HepG2 (cell line): ENCODE measurements at regions not wholly inside any gene's neighbourhood (a gene's known extent, or its start where the extent isn't known, plus 50 kb on each side); places are given as distances from the start of the nearest gene placed in this dataset.

Experiments
- ATAC-seq: fragments of 200-7000 bp; cut with Tn5 transposase; 3 replicates; pipeline ENCODE4 v1.9.1; 2020; ENCODE audit warnings: mild to moderate bottlenecking, moderate library complexity
- BruUV-seq: library from RNA; stranded (reverse); fragments of 400-500 nt; replicated peaks from 2 replicates; lab custom pipeline; 2021; lab: Mats Ljungman, UMichigan
- CTCF ChIA-PET: fragments of 300-600 bp; formaldehyde crosslinking; extraction: SDS; loops from one replicate; lab custom pipeline; 2021; ENCODE audit warnings: low total read pairs, inconsistent platforms, low intra/inter-chr PET ratio; lab: Yijun Ruan, JAX
- POLR2A ChIA-PET: fragments of 350-600 bp; sonication (Branson Sonifier 250); formaldehyde crosslinking; loops from one replicate; lab custom pipeline; 2020; ENCODE audit warnings: antibody characterized with exemption, inconsistent platforms; lab: Yijun Ruan, JAX
- DNase-seq: peaks from one replicate; pipeline ENCODE4 v3.0.0-alpha.2; 2015; ENCODE audit warnings: low spot score
- FAIRE-seq: peaks from 3 replicates; lab custom pipeline; 2011; peaks lifted over from hg19 to GRCh38; lab: Jason Lieb, UNC
- H2AFZ ChIP-seq: one replicate; pipeline ENCODE4 v1.6.1; 2011; ENCODE audit warnings: low read length, inconsistent platforms
- H3K27ac ChIP-seq: fragments of 300-600 bp; 3 replicates; pipeline ENCODE4 v1.8.0; 2011; ENCODE audit warnings: mixed run types, mild to moderate bottlenecking, mixed read lengths, low read length, inconsistent platforms; ENCODE audit not compliant: insufficient read depth; ENCODE audit errors: extremely low read length
- H3K27me3 ChIP-seq, 2 experiments: fragments of 200-600 bp in 1 of 2; 2 replicates in 1 of 2; 3 replicates in 1 of 2; pipeline versions ENCODE4 v1.6.0 to v1.8.0; 2011; ENCODE audit warnings: low read length in 2 of 2, mild to moderate bottlenecking in 2 of 2, moderate library complexity in 2 of 2, inconsistent platforms in 1 of 2; ENCODE audit not compliant: insufficient read depth in 2 of 2, control insufficient read depth in 1 of 2
- H3K36me3 ChIP-seq, 2 experiments: fragments of 200-600 bp in 1 of 2; replicated peaks in 1 of 2; 2 replicates in 1 of 2; 3 replicates in 1 of 2; pipeline versions ENCODE4 v1.5.1 to v1.8.0; 2011; ENCODE audit warnings: low read length in 2 of 2, inconsistent platforms in 1 of 2; ENCODE audit not compliant: insufficient read depth in 2 of 2, control insufficient read depth in 1 of 2
- H3K4me1 ChIP-seq: 2 replicates; pipeline ENCODE4 v1.5.1; 2012; ENCODE audit warnings: low read length, inconsistent platforms; ENCODE audit not compliant: insufficient read depth
- H3K4me2 ChIP-seq: 2 replicates; pipeline ENCODE4 v1.6.0; 2011; ENCODE audit warnings: low read depth, low read length, inconsistent platforms
- H3K4me3 ChIP-seq, 3 experiments: fragments of 200-600 bp in 1 of 3; sonication (generic), shearing (Covaris generic) in 1 of 3; replicated peaks in 1 of 3; 2 replicates each; pipeline ENCODE4 v1.5.1; 2011 to 2016; ENCODE audit warnings: low read length in 3 of 3, inconsistent platforms in 2 of 3, low read depth in 2 of 3, mild to moderate bottlenecking in 2 of 3, control low read depth in 1 of 3, mixed read lengths in 1 of 3; ENCODE audit not compliant: insufficient read depth in 1 of 3
- H3K79me2 ChIP-seq: one replicate; pipeline ENCODE4 v1.6.1; 2011; ENCODE audit warnings: low read length, inconsistent platforms; ENCODE audit not compliant: insufficient read depth
- H3K9ac ChIP-seq: 2 replicates; pipeline ENCODE4 v1.6.0; 2011; ENCODE audit warnings: mild to moderate bottlenecking, low read depth, low read length, inconsistent platforms; ENCODE audit not compliant: insufficient read depth
- H3K9me3 ChIP-seq: 2 replicates; pipeline ENCODE4 v1.5.1; 2012; ENCODE audit warnings: mild to moderate bottlenecking, low read length
- H4K20me1 ChIP-seq: 2 replicates; pipeline ENCODE4 v1.6.0; 2011; ENCODE audit warnings: inconsistent platforms, mild to moderate bottlenecking, low read length, moderate library complexity; ENCODE audit not compliant: insufficient read depth
- ARID5B ChIP-seq: IDR thresholded peaks from 2 replicates; pipeline ENCODE4 v1.4.0; 2020; ENCODE audit warnings: mild to moderate bottlenecking, missing genetic modification reagents
- CBFB ChIP-seq: sonication (generic); formaldehyde crosslinking; IDR thresholded peaks from 2 replicates; pipeline ENCODE4 v1.4.0; 2020; ENCODE audit warnings: missing genetic modification reagents
- FOSL1 ChIP-seq: sonication (generic); formaldehyde crosslinking; IDR thresholded peaks from 2 replicates; pipeline ENCODE4 v1.9.0; 2021; ENCODE audit warnings: missing genetic modification reagents, borderline replicate concordance
- POGZ ChIP-seq: sonication (generic); formaldehyde crosslinking; IDR thresholded peaks from 2 replicates; pipeline ENCODE4 v1.4.0; 2020; ENCODE audit warnings: mild to moderate bottlenecking, missing genetic modification reagents
- REPIN1 ChIP-seq: sonication (generic); formaldehyde crosslinking; IDR thresholded peaks from 2 replicates; pipeline ENCODE4 v1.8.0; 2022; ENCODE audit warnings: missing genetic modification reagents, low read depth, mild to moderate bottlenecking, borderline replicate concordance
- TBP ChIP-seq: sonication (generic); formaldehyde crosslinking; IDR thresholded peaks from 2 replicates; pipeline ENCODE4 v1.5.0; 2020; ENCODE audit warnings: missing genetic modification reagents
- ZBTB21 ChIP-seq: sonication (generic); formaldehyde crosslinking; IDR thresholded peaks from 2 replicates; pipeline ENCODE4 v1.4.0; 2020; ENCODE audit warnings: missing genetic modification reagents
- ZBTB37 ChIP-seq: sonication (generic); formaldehyde crosslinking; IDR thresholded peaks from 2 replicates; pipeline ENCODE4 v1.4.0; 2020; ENCODE audit warnings: mild to moderate bottlenecking, missing genetic modification reagents
- ZNF251 ChIP-seq: sonication (generic); formaldehyde crosslinking; IDR thresholded peaks from 2 replicates; pipeline ENCODE4 v1.9.0; 2021; ENCODE audit warnings: mild to moderate bottlenecking, missing genetic modification reagents
- ZNF552 ChIP-seq: sonication (generic); formaldehyde crosslinking; IDR thresholded peaks from 2 replicates; pipeline ENCODE4 v1.9.0; 2022; ENCODE audit warnings: missing genetic modification reagents, mild to moderate bottlenecking, borderline replicate concordance
- in situ Hi-C: cut with HindIII; loops from 2 replicates; pipeline ENCODE4 v1.10.0; 2017; ENCODE audit warnings: low pct_unique_long_range_greater_than_20kb; ENCODE audit not compliant: extremely low pct_ligation_motif_present
- intact Hi-C: fragments of 100-400 bp; cut with micrococcal nuclease; formaldehyde crosslinking; loops from one replicate; pipeline ENCODE4 v1.10.0; 2022; ENCODE audit not compliant: unreplicated experiment

GRCh38 chr1:198042168-198042567 lies 114.6 kb upstream of the NEK7 start (continued):
- TF ChIP-seq TBP (no peak), ARID5B (CRISPR knock-in tag) (no peak), POGZ (CRISPR knock-in tag) (no peak), ZBTB21 (CRISPR knock-in tag) (no peak), ZNF251 (CRISPR knock-in tag) (no peak), ZNF552 (no peak), REPIN1 (no peak), CBFB (CRISPR knock-in tag) (no peak)

- H3K36me3 ChIP-seq: no peaks in the 10 kb centered on the region
- intact Hi-C loops (no loop called here), in situ Hi-C loops (no loop called here)
- no peak overlapping the region for H3K27ac ChIP-seq
- H4K20me1 ChIP-seq: no peaks in the 10 kb centered on the region
- no peaks in the 10 kb centered on the region for H3K4me1 ChIP-seq
- no peak for TF ChIP-seq FOSL1 (CRISPR knock-in tag)
- no peak for TF ChIP-seq ZBTB37
- no peaks in the 10 kb centered on the region for H3K9me3 ChIP-seq
- no peaks in the 10 kb centered on the region for H3K27me3 ChIP-seq
- no peak overlapping the region for H3K4me2 ChIP-seq
- H3K4me3 ChIP-seq: no peak overlapping the region
- no peak overlapping the region for H3K9ac ChIP-seq
- H3K79me2 ChIP-seq: no peaks in the 10 kb centered on the region
- FAIRE-seq (no peak), DNase-seq (no peak), ATAC-seq (no peak)
- BruUV-seq: no TSS peak
- H2AFZ ChIP-seq: no peak overlapping the region
- ChIA-PET CTCF (no interaction called here), POLR2A (no interaction called here)
These were observed 108.9 kb upstream of the NEK7 start for GRCh38 chr1:198047913-198048312.
